H1 (cell line): ENCODE measurements at regions not wholly inside any gene's neighbourhood (a gene's known extent, or its start where the extent isn't known, plus 50 kb on each side); places are given as distances from the start of the nearest gene placed in this dataset.

Source experiments
- CTCF ChIA-PET: fragments of 300-600 bp; sonication (Branson Sonifier 250); formaldehyde crosslinking; loops from one replicate; lab custom pipeline; 2021; ENCODE audit not compliant: partially characterized antibody; lab: Charles Lee
- POLR2A ChIA-PET: fragments of 300-600 bp; sonication (Branson Sonifier 250); formaldehyde crosslinking; loops from one replicate; lab custom pipeline; 2021; ENCODE audit warnings: inconsistent platforms; ENCODE audit not compliant: partially characterized antibody; lab: Charles Lee
- DNase-seq, 2 experiments: peaks; one replicate each; pipeline versions ENCODE4 v3.0.0 to v3.0.0-alpha.2; 2010 to 2022; ENCODE audit warnings: low spot score in 2 of 2, low read depth in 1 of 2, mixed read lengths in 1 of 2
- FAIRE-seq: peaks from 2 replicates; lab custom pipeline; 2011; peaks lifted over from hg19 to GRCh38; lab: Jason Lieb, UNC
- H2AFZ ChIP-seq: 2 replicates; pipeline ENCODE4 v1.8.1; 2012; ENCODE audit warnings: low read length, inconsistent platforms
- H2AK5ac ChIP-seq: 2 replicates; pipeline ENCODE4 v1.6.1; 2013; ENCODE audit warnings: low read depth, low read length
- H2BK120ac ChIP-seq: replicated peaks from 2 replicates; pipeline ENCODE3; 2013; ENCODE audit warnings: low read depth, low read length, inconsistent platforms
- H2BK12ac ChIP-seq: 2 replicates; pipeline ENCODE4 v1.6.1; 2013; ENCODE audit warnings: low read depth, low read length
- H2BK15ac ChIP-seq: 2 replicates; pipeline ENCODE4 v1.6.1; 2013; ENCODE audit warnings: low read length
- H2BK20ac ChIP-seq: 2 replicates; pipeline ENCODE4 v1.6.1; 2013; ENCODE audit warnings: low read length
- H2BK5ac ChIP-seq: 2 replicates; pipeline ENCODE4 v1.6.1; 2013; ENCODE audit warnings: low read depth, low read length
- H3K14ac ChIP-seq: 2 replicates; pipeline ENCODE4 v1.6.1; 2013; ENCODE audit warnings: inconsistent platforms; ENCODE audit not compliant: insufficient read length
- H3K18ac ChIP-seq: 2 replicates; pipeline ENCODE4 v1.6.1; 2013; ENCODE audit warnings: low read length; ENCODE audit errors: extremely low read depth
- H3K23ac ChIP-seq: 2 replicates; pipeline ENCODE4 v1.6.1; 2013; ENCODE audit warnings: inconsistent platforms; ENCODE audit not compliant: insufficient read length
- H3K23me2 ChIP-seq: 2 replicates; pipeline ENCODE4 v1.6.1; 2013; ENCODE audit warnings: low read depth, low read length
- H3K27ac ChIP-seq: 2 replicates; pipeline ENCODE4 v1.6.1; 2011; ENCODE audit warnings: low read depth, low read length, inconsistent platforms
- H3K27me3 ChIP-seq, 4 experiments: replicated peaks in 1 of 4; 1 replicate in 1 of 4; 2 replicates in 3 of 4; pipeline versions ENCODE4 v1.6.1 to v1.8.1; 2011 to 2013; ENCODE audit warnings: low read length in 3 of 4, mild to moderate bottlenecking in 3 of 4, inconsistent platforms in 2 of 4, mixed read lengths in 2 of 4, moderate library complexity in 1 of 4; ENCODE audit not compliant: control insufficient read depth in 3 of 4, insufficient read depth in 3 of 4; ENCODE audit errors: extremely low read depth in 1 of 4
- H3K36me3 ChIP-seq, 4 experiments: 2 replicates each; pipeline versions ENCODE4 v1.6.1 to v1.8.1; 2011 to 2013; ENCODE audit warnings: mild to moderate bottlenecking in 4 of 4, low read length in 3 of 4, moderate library complexity in 2 of 4, control low read depth in 1 of 4, inconsistent platforms in 1 of 4; ENCODE audit not compliant: insufficient read depth in 4 of 4, control insufficient read depth in 2 of 4
- H3K4ac ChIP-seq: replicated peaks from 2 replicates; pipeline ENCODE3; 2013; ENCODE audit warnings: low read length, low read depth, mixed read lengths, inconsistent platforms; ENCODE audit not compliant: insufficient read length
- H3K4me1 ChIP-seq, 4 experiments: replicated peaks in 1 of 4; 1 replicate in 1 of 4; 2 replicates in 3 of 4; pipeline versions ENCODE4 v1.6.1 to v1.8.1; 2011 to 2013; ENCODE audit warnings: low read length in 3 of 4, inconsistent platforms in 2 of 4, mixed read lengths in 1 of 4; ENCODE audit not compliant: insufficient read depth in 4 of 4, control insufficient read depth in 3 of 4
- H3K4me2 ChIP-seq, 2 experiments: 2 replicates each; pipeline versions ENCODE4 v1.6.1 to v1.8.1; 2011 to 2013; ENCODE audit warnings: low read depth in 2 of 2, low read length in 2 of 2, control low read depth in 1 of 2, inconsistent platforms in 1 of 2, mild to moderate bottlenecking in 1 of 2; ENCODE audit not compliant: insufficient read depth in 1 of 2
- H3K4me3 ChIP-seq, 4 experiments: fragments of 200-600, 300-600 bp in 1 of 4; sonication (generic), shearing (Covaris generic), sonication (Bioruptor Twin) in 1 of 4; 2 replicates each; pipeline versions ENCODE4 v1.5.1 to v1.8.1; 2011 to 2016; ENCODE audit warnings: low read length in 4 of 4, low read depth in 3 of 4, control low read depth in 2 of 4, inconsistent platforms in 2 of 4, mild to moderate bottlenecking in 2 of 4, mixed read lengths in 1 of 4, moderate library complexity in 1 of 4; ENCODE audit not compliant: insufficient read depth in 2 of 4; ENCODE audit errors: extremely low read depth in 1 of 4
- H3K56ac ChIP-seq: replicated peaks from 2 replicates; pipeline ENCODE3; 2013; ENCODE audit warnings: low read depth, mild to moderate bottlenecking, mixed read lengths, low read length, inconsistent platforms; ENCODE audit not compliant: insufficient read length
- H3K79me1 ChIP-seq: 2 replicates; pipeline ENCODE4 v1.6.1; 2013; ENCODE audit warnings: low read depth, low read length, control low read depth
- H3K79me2 ChIP-seq, 2 experiments: 2 replicates each; pipeline versions ENCODE4 v1.6.1 to v1.8.1; 2012 to 2013; ENCODE audit warnings: low read length in 2 of 2, mild to moderate bottlenecking in 2 of 2, inconsistent platforms in 1 of 2; ENCODE audit not compliant: insufficient read depth in 2 of 2, control insufficient read depth in 1 of 2
- H3K9ac ChIP-seq, 4 experiments: replicated peaks in 1 of 4; 1 replicate in 1 of 4; 2 replicates in 3 of 4; pipeline versions ENCODE4 v1.6.1 to v1.8.1; 2011 to 2013; ENCODE audit warnings: low read depth in 3 of 4, low read length in 3 of 4, control low read depth in 2 of 4, mild to moderate bottlenecking in 2 of 4, moderate library complexity in 2 of 4, inconsistent platforms in 1 of 4; ENCODE audit errors: extremely low read depth in 1 of 4
- H3K9me3 ChIP-seq, 2 experiments: 2 replicates each; pipeline versions ENCODE4 v1.6.1 to v1.8.1; 2012 to 2013; ENCODE audit warnings: mild to moderate bottlenecking in 2 of 2, moderate library complexity in 2 of 2, control low read depth in 1 of 2, inconsistent platforms in 1 of 2, low read depth in 1 of 2, low read length in 1 of 2, mixed read lengths in 1 of 2; ENCODE audit not compliant: insufficient read depth in 2 of 2
- H4K20me1 ChIP-seq, 2 experiments: replicated peaks in 1 of 2; 2 replicates each; pipeline versions ENCODE3 to v1.8.1; 2011 to 2013; ENCODE audit warnings: inconsistent platforms in 2 of 2, low read length in 2 of 2, mild to moderate bottlenecking in 1 of 2; ENCODE audit not compliant: insufficient read depth in 2 of 2, control insufficient read depth in 1 of 2
- H4K5ac ChIP-seq: 2 replicates; pipeline ENCODE4 v1.6.1; 2013; ENCODE audit warnings: low read length, low read depth, mixed read lengths, inconsistent platforms; ENCODE audit not compliant: insufficient read length
- H4K8ac ChIP-seq: 2 replicates; pipeline ENCODE4 v1.8.0; 2013; ENCODE audit warnings: mild to moderate bottlenecking, moderate library complexity, low read length, inconsistent platforms; ENCODE audit not compliant: insufficient read depth; ENCODE audit errors: extremely low read depth
- H4K91ac ChIP-seq: replicated peaks from 2 replicates; pipeline ENCODE3; 2013; ENCODE audit warnings: low read length, mixed read lengths, inconsistent platforms; ENCODE audit not compliant: insufficient read length
- BCL11A ChIP-seq, 2 experiments: IDR thresholded peaks; one replicate each; pipeline ENCODE4 v1.6.1; 2011; ENCODE audit warnings: low read depth in 2 of 2, low read length in 2 of 2, mild to moderate bottlenecking in 2 of 2
- CHD1 ChIP-seq: IDR thresholded peaks from 2 replicates; pipeline ENCODE4 v1.6.1; 2012; ENCODE audit warnings: low read depth, low read length, improper control_type of control experiment
- EZH2 ChIP-seq: fragments of 200-600 bp; sonication (generic); IDR thresholded peaks from 2 replicates; pipeline ENCODE4 v1.7.1; 2012; ENCODE audit warnings: low read depth, mild to moderate bottlenecking, moderate library complexity, low read length, inconsistent platforms; ENCODE audit not compliant: severe bottlenecking
- KDM4A ChIP-seq: IDR thresholded peaks from one replicate; pipeline ENCODE4 v1.7.1; 2012; ENCODE audit warnings: low read depth, mild to moderate bottlenecking, moderate library complexity, low read length, inconsistent platforms; ENCODE audit not compliant: severe bottlenecking
- PHF8 ChIP-seq: fragments of 200-600 bp; sonication (generic); conservative IDR thresholded peaks from 2 replicates; pipeline ENCODE4 v1.7.1; 2012; ENCODE audit warnings: low read depth, mild to moderate bottlenecking, inconsistent platforms, low read length, moderate library complexity
- SIN3A ChIP-seq, 2 experiments: IDR thresholded peaks in 1 of 2; conservative IDR thresholded peaks in 1 of 2; 2 replicates each; pipeline ENCODE4 v1.6.1; 2011 to 2012; ENCODE audit warnings: low read length in 2 of 2, improper control_type of control experiment in 1 of 2, low read depth in 1 of 2, mild to moderate bottlenecking in 1 of 2
- SP4 ChIP-seq: IDR thresholded peaks from 2 replicates; pipeline ENCODE4 v1.6.1; 2012; ENCODE audit warnings: low read length, inconsistent platforms
- SRF ChIP-seq: IDR thresholded peaks from 2 replicates; pipeline ENCODE4 v1.6.1; 2011; ENCODE audit warnings: mild to moderate bottlenecking, low read depth, low read length, moderate library complexity
- SUZ12 ChIP-seq: fragments of 200-600 bp; sonication (generic); IDR thresholded peaks from 2 replicates; pipeline ENCODE4 v1.6.1; 2012; ENCODE audit warnings: mild to moderate bottlenecking, inconsistent platforms, low read length, moderate library complexity, mixed read lengths
- TAF1 ChIP-seq: IDR thresholded peaks from 2 replicates; pipeline ENCODE4 v1.6.1; 2011; ENCODE audit warnings: mild to moderate bottlenecking, low read depth, low read length

DNA sequence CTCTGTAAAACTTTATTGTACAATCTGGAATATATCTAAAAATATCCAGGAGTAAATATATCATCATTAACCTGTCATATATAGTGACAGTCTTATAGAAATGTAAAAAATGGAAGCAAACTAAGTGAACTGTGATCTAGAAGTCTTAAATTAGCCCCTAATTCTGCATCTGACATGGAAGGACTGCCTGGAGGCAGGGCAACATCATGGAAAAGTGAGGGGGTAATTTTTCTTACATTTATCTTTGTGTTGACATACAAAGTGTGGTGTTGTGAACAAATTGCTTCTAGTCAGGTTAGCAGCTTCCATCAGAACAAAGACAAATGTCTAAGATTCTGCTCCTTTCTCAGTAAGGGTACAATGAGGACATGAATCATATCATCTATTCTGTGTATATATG lies 186.3 kb downstream of the C4orf33 start:
- H4K20me1 ChIP-seq, result no peaks in the 10 kb centered on the region
- H2BK5ac ChIP-seq, result no peak overlapping the region
- no peaks in the 10 kb centered on the region for H3K27me3 ChIP-seq
- no peak overlapping the region for H4K8ac ChIP-seq
- POLR2A ChIA-PET, result no interaction called here
- FAIRE-seq (no peak), DNase-seq (no peak)
- H3K4me1 ChIP-seq, result no peaks in the 10 kb centered on the region
- H3K23me2 ChIP-seq, result no peaks in the 10 kb centered on the region
- H3K4ac ChIP-seq, result no peak overlapping the region
- H3K4me3 ChIP-seq, result no peak overlapping the region
- H3K14ac ChIP-seq, result no peak overlapping the region
- H4K91ac ChIP-seq, result no peak overlapping the region
- no peak overlapping the region for H2BK20ac ChIP-seq
- no peak overlapping the region for H3K18ac ChIP-seq
- no peak overlapping the region for H2AK5ac ChIP-seq
- no peak overlapping the region for H2BK15ac ChIP-seq
- CTCF ChIA-PET, result no interaction called here
- H3K27ac ChIP-seq, result no peak overlapping the region
- no peak overlapping the region for H3K23ac ChIP-seq
- TF ChIP-seq BCL11A (IDR thresholded peaks at IDR 0.05; ENCODE audit: low read depth in 2 of 2, low read length in 2 of 2) (no peak), EZH2 (no peak), PHF8 (no peak), SRF (no peak), SP4 (no peak), CHD1 (no peak), KDM4A (no peak), SUZ12 (no peak), TAF1 (no peak), SIN3A (conservative IDR thresholded peaks at IDR 0.05 in 1 of 2, IDR thresholded peaks at IDR 0.05 in 1 of 2; ENCODE audit: low read depth in 1 of 2, low read length in 2 of 2) (no peak)
- H3K36me3 ChIP-seq, result no peaks in the 10 kb centered on the region
- no peak overlapping the region for H2BK120ac ChIP-seq
- H3K79me1 ChIP-seq, result no peaks in the 10 kb centered on the region
- H3K4me2 ChIP-seq, result no peak overlapping the region
- no peaks in the 10 kb centered on the region for H3K9me3 ChIP-seq
- no peak overlapping the region for H2AFZ ChIP-seq
- no peak overlapping the region for H4K5ac ChIP-seq
- no peak overlapping the region for H3K9ac ChIP-seq
- no peak overlapping the region for H3K56ac ChIP-seq
- H2BK12ac ChIP-seq, result no peak overlapping the region
- H3K79me2 ChIP-seq, result no peaks in the 10 kb centered on the region
